HG02884 (cell line): ENCODE measurements at regions not wholly inside any gene's neighbourhood (a gene's known extent, or its start where the extent isn't known, plus 50 kb on each side); places are given as distances from the start of the nearest gene placed in this dataset.
"Not testable (repeated sequence)": the region's sequence is repeated elsewhere in the genome, so short reads cannot be mapped to it uniquely, and the experiment has no call there.

ENCODE experiments used
- ATAC-seq: cut with Tn5 transposase; IDR thresholded peaks from one replicate; pipeline ENCODE4 v1.9.1; 2021; ENCODE audit warnings: mild to moderate bottlenecking, moderate library complexity; ENCODE audit not compliant: unreplicated experiment

GRCh38 chr14:85892251-85892650, 362.3 kb downstream of the FLRT2 start:
- ATAC-seq: no peak

DNA sequence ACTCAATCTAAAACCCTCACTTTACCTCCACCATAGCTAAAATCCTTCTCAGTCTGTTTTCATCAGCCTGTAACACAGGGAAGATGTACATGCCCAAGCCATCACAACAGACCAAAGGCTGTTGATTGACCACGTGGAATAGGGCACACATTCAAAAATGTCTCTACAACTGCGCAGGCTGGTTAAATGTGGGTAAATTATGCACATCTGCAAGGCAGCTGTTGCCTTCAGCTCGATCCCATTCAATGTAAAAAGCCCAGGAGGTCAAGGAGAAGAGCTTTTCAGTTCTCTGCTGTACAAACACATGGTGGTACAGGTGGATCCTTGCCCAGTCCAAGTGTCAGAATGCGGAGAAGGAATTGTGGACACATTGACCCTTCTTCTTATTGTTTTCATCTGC, 354.0 kb downstream of the FLRT2 start:
- no peak for ATAC-seq

- ATAC-seq: no peak
These were observed 353.2 kb downstream of the FLRT2 start for GRCh38 chr14:85883101-85883500.

- no peak for ATAC-seq
These were observed 352.0 kb downstream of the FLRT2 start for GRCh38 chr14:85881935-85882334.

DNA sequence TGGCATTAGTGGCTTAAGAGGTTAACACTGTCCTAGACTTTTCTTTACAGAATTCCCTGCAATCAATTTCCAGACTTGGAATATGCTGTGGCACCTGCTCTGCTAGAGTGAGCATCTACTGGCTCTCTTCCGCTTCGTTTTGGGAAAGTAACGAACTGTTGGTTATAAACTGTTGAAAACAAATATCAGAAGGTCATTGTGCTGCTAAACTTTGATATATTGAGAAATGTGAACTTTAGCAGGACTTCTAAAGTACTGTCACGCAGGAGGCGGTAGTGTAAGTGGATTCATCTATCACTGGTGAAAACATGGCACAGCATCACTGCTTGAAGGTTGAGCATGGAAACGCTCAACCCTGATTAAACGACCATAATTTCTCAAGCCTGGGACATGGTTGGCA, 348.9 kb downstream of the FLRT2 start:
- ATAC-seq: no peak

DNA sequence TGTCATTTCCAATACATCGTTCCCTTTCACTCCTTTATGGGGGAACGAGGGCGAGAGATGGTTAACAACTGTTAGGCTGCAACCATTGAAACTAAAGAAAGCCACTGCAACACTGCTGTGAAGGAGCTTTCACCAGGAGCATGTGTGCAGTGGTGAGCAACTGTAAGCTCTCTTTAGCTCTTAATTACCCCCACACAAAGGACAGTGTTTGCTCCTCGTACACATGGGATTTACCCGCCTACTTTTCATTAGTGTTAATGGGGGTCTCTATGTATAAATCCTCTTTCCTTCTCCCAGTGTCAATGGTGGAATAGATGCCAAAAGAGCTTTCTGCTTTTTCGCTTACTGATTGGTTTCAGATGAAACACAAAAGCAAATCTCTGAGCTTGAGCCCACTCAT, 343.1 kb downstream of the FLRT2 start:
- no peak for ATAC-seq

GRCh38 chr14:85867450-85867849, 337.5 kb downstream of the FLRT2 start:
- no peak for ATAC-seq

DNA sequence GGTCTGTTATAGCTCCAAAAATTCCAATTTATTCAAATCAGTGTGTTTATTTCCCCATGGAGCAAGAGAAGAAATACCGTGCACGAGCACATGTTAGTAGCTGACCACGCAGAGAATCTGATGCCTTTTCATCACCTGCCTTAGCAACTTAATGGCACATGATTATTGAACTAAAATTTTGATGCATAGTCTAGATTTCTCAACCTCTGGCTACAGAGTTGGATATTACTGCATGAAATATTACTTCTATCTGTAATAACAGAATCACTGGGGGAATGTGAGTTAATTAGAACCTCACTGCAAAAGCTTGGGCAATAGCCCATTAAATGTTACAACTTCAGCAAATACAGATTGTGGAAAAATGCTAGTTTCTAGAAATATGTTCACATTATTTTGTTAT, 335.8 kb downstream of the FLRT2 start:
- no peak for ATAC-seq

DNA sequence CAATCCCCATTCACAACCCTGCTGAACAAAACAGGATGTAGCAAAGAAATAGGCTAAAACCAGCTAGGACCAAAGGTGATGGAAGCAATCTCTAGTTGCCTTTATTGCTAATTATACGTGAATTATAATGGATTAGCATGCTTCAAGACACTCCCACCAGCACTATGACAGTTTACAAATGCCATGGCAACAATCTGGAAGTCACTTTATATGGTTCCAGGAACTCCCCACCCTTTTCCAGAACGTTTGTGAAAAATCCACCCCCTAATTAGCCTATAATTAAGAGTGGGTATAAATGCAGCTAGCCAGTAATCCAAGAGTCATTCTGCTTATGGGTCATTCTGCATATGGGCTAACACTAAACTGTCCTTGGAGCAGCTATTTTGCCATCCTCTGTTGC, 328.7 kb downstream of the FLRT2 start:
- ATAC-seq: no peak

GRCh38 chr14:85856430-85856829, 326.5 kb downstream of the FLRT2 start:
- no peak for ATAC-seq

GRCh38 chr14:85853996-85854526, 324.1 kb downstream of the FLRT2 start:
- no peak for ATAC-seq

GRCh38 chr14:85852906-85853305, 323.0 kb downstream of the FLRT2 start:
- ATAC-seq: no peak

DNA sequence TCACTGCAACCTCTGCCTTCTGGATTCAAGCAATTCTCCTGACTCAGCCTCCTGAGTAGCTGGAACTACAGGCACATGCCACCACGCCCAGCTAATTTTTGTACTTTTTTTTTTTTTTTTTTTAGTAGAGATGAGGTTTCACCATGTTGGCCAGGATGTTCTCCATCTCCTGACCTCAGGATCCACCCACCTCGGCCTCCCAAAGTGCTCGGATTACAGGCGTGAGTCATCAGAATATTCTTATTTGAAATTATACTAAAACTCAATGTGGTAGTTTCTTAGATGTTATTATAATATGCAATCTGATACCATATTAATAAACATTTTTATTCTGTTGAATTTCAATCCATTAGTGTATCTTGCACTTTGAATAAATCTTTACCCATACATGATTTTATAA, 322.2 kb downstream of the FLRT2 start:
- ATAC-seq: not testable (repeated sequence)

DNA sequence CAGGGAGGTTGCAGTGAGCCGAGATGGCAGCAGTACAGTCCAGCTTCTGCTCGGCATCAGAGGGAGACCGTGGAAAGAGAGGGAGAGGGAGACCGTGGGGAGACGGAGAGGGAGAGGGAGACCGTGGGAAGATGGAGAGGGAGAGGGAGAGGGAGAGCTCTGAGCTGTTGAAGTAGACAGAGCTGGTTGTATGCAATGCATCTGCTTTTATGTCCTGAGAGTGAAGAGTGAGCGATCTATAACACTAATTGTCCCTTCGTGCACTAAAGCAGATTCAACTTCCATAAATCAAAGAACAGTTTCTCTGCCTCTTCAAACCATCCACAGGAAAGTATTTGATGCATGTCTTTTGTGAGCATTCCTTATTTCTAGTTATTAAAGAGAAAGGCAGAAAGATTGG, 300.6 kb downstream of the FLRT2 start:
- ATAC-seq: not testable (repeated sequence)

- ATAC-seq: not testable (repeated sequence)
These were observed 299.7 kb downstream of the FLRT2 start for GRCh38 chr14:85829601-85830000.

DNA sequence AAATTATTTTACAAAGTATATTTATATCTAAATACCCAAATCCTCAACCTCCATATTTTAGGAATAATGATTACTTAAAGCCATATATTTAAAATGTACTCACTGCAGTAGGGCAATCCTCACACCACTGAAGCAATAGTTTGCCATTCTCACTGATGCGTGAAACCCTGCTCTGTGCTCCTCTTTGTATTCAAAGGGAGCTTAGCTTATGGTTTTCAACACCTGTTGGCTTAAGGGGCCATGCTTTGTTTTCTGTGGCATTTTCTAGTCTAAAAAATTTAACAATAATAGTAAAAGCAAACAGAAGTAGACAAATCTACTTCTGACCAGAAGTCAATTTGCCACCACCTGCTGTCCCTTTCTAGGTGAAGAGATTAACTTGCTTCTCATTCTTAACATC, 294.6 kb downstream of the FLRT2 start:
- ATAC-seq: no peak

DNA sequence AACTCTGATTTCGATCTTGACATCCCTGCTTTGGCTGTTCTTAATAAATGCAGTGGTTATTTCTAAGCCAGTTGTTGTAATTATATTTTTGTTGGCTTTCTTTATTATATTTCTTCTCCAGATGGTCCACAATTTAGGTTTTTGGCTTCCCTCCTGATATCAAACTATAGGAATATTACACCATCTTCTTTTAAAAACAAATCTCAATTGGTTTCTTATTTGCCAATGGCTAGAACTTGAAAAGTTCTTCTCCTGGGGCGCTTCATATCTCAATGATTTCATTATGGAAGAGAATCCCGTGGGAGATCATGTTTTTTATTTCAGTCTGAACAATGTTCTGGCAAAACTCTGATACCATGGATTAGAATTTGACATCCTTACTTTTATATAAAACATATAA, 292.3 kb downstream of the FLRT2 start:
- no peak for ATAC-seq

DNA sequence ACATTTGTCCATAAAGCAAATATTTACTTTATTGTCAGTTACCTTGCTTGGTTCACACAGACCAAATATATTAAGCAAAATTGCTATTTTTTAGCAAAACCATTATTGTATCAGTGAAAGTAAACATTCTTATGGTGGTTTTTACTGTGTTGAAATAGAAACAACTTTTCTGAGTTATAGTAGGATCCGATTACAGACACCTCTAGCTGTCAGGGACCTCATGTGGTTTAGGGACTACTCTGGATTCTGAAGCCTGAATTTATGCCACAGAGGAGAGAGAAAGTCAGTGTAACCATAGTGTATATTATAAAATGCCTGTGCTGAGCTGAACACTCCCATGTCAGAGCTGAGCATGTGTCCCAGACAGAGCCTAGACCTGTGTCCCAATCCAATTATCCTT, 287.5 kb downstream of the FLRT2 start:
- no peak for ATAC-seq

GRCh38 chr14:85813040-85813439, 283.1 kb downstream of the FLRT2 start:
- ATAC-seq: no peak

- no peak for ATAC-seq
These were observed 281.4 kb downstream of the FLRT2 start for GRCh38 chr14:85811340-85811739.

DNA sequence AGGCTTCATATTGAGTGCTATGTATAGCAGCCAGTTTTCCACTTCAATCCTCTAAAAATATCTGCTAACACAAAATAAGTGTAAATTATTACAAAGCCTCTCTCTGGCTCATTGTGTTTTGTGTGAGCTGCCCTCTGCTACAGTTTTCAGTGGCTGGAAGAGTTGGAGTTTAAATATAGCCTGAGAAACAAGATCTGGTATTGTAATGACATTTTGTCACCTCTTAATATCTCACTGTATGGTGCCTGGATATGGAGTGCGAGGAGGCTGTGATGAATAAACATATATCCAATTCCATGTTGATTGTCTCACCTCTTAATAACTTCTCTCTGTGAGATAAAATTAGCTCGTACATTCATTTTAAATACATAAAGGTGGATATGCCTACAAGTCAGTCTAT, 269.7 kb downstream of the FLRT2 start:
- no peak for ATAC-seq

GRCh38 chr14:85798856-85799255, 268.9 kb downstream of the FLRT2 start:
- ATAC-seq: no peak

DNA sequence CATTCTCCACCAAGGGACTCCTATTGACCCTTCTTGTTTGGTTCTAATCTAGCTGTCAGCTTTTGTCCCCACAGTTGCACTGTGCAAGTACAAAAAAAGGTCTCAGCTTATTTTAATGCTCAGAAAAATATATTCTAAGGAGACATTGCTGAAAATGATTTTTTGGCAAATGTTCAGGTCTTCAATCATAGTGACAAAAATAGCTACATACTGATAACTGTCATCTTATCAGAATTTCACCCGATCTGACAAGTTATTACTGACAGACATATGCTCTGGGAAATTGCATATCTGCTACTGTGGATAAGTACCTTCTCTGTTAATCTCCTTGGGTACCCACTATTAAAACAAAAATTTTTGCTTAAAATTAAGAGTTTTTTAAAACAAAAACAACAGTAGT, 263.6 kb downstream of the FLRT2 start:
- ATAC-seq: no peak

DNA sequence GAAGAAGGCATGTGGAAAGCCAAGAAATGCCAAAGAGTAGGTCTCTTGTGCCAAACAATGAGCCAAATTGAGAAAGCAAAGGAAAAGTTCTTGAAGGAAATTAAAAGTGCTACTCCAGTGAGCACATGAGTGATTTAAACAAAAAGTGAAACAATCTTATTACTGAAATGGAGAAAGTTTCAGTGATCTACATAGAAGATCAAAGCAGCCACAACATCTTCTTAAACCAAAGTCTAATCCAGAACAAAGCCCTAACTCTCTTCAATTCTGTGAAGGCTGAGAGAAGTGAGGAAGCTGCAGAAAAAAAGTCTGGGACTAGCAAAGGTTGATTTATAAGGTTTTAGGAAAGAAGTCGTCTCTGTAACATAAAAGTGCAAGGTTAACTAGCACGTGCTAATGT, 259.6 kb downstream of the FLRT2 start:
- ATAC-seq: no peak
